NCI-H69 (cell line): ENCODE measurements at regions not wholly inside any gene's neighbourhood (a gene's known extent, or its start where the extent isn't known, plus 50 kb on each side); places are given as distances from the start of the nearest gene placed in this dataset.
"Not testable (repeated sequence)": the region's sequence is repeated elsewhere in the genome, so short reads cannot be mapped to it uniquely, and the experiment has no call there.

Experiments used
- DNase-seq: peaks from one replicate; lab custom pipeline; 2025; lab: John Stamatoyannopoulos, UW

GRCh38 chr5:142405023-142405422 is 80.2 kb upstream of the SPRY4 start:
- no peak for DNase-seq

- no peak for DNase-seq
These were observed 79.2 kb upstream of the SPRY4 start for GRCh38 chr5:142404046-142404477.

GRCh38 chr5:142403583-142403982 is 78.8 kb upstream of the SPRY4 start:
- DNase-seq, result no peak

GRCh38 chr5:142402752-142403318 is 78.0 kb upstream of the SPRY4 start:
- DNase-seq, result no peak

GRCh38 chr5:142400415-142400814 is 75.6 kb upstream of the SPRY4 start:
- DNase-seq, result no peak

GRCh38 chr5:142399891-142400290 is 75.1 kb upstream of the SPRY4 start:
- no peak for DNase-seq

GRCh38 chr5:142398730-142399055 is 73.9 kb upstream of the SPRY4 start:
- no peak for DNase-seq

- not testable (repeated sequence) for DNase-seq
These were observed 73.3 kb upstream of the SPRY4 start for GRCh38 chr5:142398011-142398729.

- DNase-seq, result no peak
These were observed 72.4 kb upstream of the SPRY4 start for GRCh38 chr5:142397178-142397577.

GRCh38 chr5:142396436-142397038 is 71.7 kb upstream of the SPRY4 start:
- DNase-seq, result no peak

GRCh38 chr5:142395334-142395733 is 70.5 kb upstream of the SPRY4 start:
- DNase-seq, result no peak

- DNase-seq, result no peak
These were observed 66.4 kb upstream of the SPRY4 start for GRCh38 chr5:142391058-142391845.

GRCh38 chr5:142390334-142390733 is 65.5 kb upstream of the SPRY4 start:
- DNase-seq, result no peak

- no peak for DNase-seq
These were observed 63.9 kb upstream of the SPRY4 start for GRCh38 chr5:142388696-142389095.

- no peak for DNase-seq
These were observed 62.3 kb upstream of the SPRY4 start for GRCh38 chr5:142387024-142387682.

GRCh38 chr5:142386137-142387023 is 61.6 kb upstream of the SPRY4 start:
- DNase-seq, result no peak

- no peak for DNase-seq
These were observed 60.4 kb upstream of the SPRY4 start for GRCh38 chr5:142385194-142385593.

GRCh38 chr5:142384014-142384413 is 59.2 kb upstream of the SPRY4 start:
- DNase-seq, result no peak

GRCh38 chr5:142382186-142382585 is 57.4 kb upstream of the SPRY4 start:
- DNase-seq, result no peak

GRCh38 chr5:142378737-142379634 is 54.2 kb upstream of the SPRY4 start:
- DNase-seq, result no peak
